ENCODE measurements at regions not wholly inside any gene's neighbourhood (a gene's known extent, or its start where the extent isn't known, plus 50 kb on each side); places are given as distances from the start of the nearest gene placed in this dataset.

DNA sequence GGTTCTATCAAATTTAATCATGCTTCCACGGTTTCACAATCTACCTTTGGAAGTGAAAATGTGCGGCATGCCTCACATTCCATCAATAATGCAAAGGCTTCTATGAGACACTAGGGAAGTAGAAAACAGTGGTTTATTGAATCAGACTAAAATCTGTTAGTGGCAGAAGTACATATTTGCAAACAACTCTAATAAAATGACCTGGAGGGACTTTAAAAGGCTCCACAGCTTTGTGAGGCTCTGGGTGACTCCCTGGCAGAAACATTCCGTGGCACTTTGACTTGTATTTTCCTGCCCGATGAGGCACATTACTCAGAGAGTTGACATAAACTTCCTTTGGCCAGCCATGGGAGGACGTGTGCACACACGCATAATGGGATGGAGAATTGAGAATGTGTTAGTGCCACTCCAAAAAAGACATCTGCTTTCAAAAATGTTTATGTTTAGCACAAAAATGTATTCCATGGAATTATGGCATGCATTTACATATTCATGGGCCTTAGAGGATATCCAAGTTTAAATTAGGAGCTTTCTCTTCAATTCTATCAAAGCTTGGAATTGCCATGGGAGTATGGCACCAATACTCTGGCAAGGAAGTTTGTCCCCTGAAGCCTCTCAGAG lies 60.0 kb upstream of the SSX2IP start:
- H3K4me1 ChIP-seq (ENCODE audit: insufficient read depth, low read length, severe bottlenecking), result no peaks in the 10 kb centered on the region
- H3K27me3 ChIP-seq (ENCODE audit: insufficient read depth, low read length), result 0 out of 2 replicates have a peak, but pooled peaks cover 7% of the 10 kb centered on the region
- H3K36me3 ChIP-seq (ENCODE audit: insufficient read depth, low read length), result no peaks in the 10 kb centered on the region
- H3K27ac ChIP-seq (ENCODE audit: low read depth, low read length, poor library complexity, severe bottlenecking), result no peak overlapping the region
- H3K9me3 ChIP-seq (ENCODE audit: low read length), result no peaks in the 10 kb centered on the region
- no peaks in the 10 kb centered on the region for H4K20me1 ChIP-seq (ENCODE audit: insufficient read depth, low read length)
- H3K9ac ChIP-seq (ENCODE audit: low read length), result no peak overlapping the region
- TF ChIP-seq, protein P1, sequence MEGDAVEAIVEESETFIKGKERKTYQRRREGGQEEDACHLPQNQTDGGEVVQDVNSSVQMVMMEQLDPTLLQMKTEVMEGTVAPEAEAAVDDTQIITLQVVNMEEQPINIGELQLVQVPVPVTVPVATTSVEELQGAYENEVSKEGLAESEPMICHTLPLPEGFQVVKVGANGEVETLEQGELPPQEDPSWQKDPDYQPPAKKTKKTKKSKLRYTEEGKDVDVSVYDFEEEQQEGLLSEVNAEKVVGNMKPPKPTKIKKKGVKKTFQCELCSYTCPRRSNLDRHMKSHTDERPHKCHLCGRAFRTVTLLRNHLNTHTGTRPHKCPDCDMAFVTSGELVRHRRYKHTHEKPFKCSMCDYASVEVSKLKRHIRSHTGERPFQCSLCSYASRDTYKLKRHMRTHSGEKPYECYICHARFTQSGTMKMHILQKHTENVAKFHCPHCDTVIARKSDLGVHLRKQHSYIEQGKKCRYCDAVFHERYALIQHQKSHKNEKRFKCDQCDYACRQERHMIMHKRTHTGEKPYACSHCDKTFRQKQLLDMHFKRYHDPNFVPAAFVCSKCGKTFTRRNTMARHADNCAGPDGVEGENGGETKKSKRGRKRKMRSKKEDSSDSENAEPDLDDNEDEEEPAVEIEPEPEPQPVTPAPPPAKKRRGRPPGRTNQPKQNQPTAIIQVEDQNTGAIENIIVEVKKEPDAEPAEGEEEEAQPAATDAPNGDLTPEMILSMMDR (IDR thresholded peaks at IDR 0.05; ENCODE audit: low read length), result no peak
- TF ChIP-seq EZH2 (IDR thresholded peaks at IDR 0.05; ENCODE audit: borderline replicate concordance, low read length), result no peak
- H3K4me2 ChIP-seq (ENCODE audit: low read length), result no peak overlapping the region
- H2AFZ ChIP-seq (ENCODE audit: low read length), result no peak overlapping the region
- H3K79me2 ChIP-seq (ENCODE audit: insufficient read depth, low read length), result no peaks in the 10 kb centered on the region
- no peaks in the 10 kb centered on the region for H3F3A ChIP-seq (ENCODE audit: insufficient read depth, low read length)
- H3K9me2 ChIP-seq (ENCODE audit: low read depth, low read length), result no peaks in the 10 kb centered on the region
- no peak overlapping the region for H3K4me3 ChIP-seq (ENCODE audit: low read depth, low read length, poor library complexity, severe bottlenecking)

DNA sequence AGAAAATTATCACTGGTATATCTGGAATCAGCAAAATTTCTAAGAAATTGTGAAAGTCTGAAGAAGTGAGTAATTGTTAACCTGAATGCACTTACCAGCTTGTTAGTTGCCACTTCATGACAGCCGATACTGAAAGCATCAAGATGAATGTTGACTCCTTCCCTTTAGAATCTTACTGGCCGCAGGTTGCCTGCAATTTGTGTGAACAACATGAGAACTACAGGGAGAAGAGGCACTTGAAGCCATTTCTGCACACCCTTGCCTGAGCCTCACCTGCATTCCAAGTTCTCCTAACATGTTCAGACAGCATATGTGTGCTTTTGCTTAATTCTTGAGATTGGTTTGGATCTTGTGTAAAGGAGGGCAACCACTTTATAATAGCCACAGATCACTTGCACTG lies 59.2 kb upstream of the SSX2IP start:
- H3K9ac ChIP-seq (ENCODE audit: low read length), result no peak overlapping the region
- H3K79me2 ChIP-seq (ENCODE audit: insufficient read depth, low read length), result no peaks in the 10 kb centered on the region
- H3K9me2 ChIP-seq (ENCODE audit: low read depth, low read length), result no peaks in the 10 kb centered on the region
- H4K20me1 ChIP-seq (ENCODE audit: insufficient read depth, low read length), result no peaks in the 10 kb centered on the region
- no peaks in the 10 kb centered on the region for H3F3A ChIP-seq (ENCODE audit: insufficient read depth, low read length)
- no peaks in the 10 kb centered on the region for H3K36me3 ChIP-seq (ENCODE audit: insufficient read depth, low read length)
- H3K27me3 ChIP-seq (ENCODE audit: insufficient read depth, low read length), result 0 out of 2 replicates have a peak, but pooled peaks cover 7% of the 10 kb centered on the region
- TF ChIP-seq EZH2 (IDR thresholded peaks at IDR 0.05; ENCODE audit: borderline replicate concordance, low read length), result no peak
- TF ChIP-seq, protein P1 (IDR thresholded peaks at IDR 0.05; ENCODE audit: low read length), result no peak
- no peaks in the 10 kb centered on the region for H3K4me1 ChIP-seq (ENCODE audit: insufficient read depth, low read length, severe bottlenecking)
- no peak overlapping the region for H3K27ac ChIP-seq (ENCODE audit: low read depth, low read length, poor library complexity, severe bottlenecking)
- no peak overlapping the region for H3K4me3 ChIP-seq (ENCODE audit: low read depth, low read length, poor library complexity, severe bottlenecking)
- no peak overlapping the region for H3K4me2 ChIP-seq (ENCODE audit: low read length)
- H2AFZ ChIP-seq (ENCODE audit: low read length), result no peak overlapping the region
- no peaks in the 10 kb centered on the region for H3K9me3 ChIP-seq (ENCODE audit: low read length)

DNA sequence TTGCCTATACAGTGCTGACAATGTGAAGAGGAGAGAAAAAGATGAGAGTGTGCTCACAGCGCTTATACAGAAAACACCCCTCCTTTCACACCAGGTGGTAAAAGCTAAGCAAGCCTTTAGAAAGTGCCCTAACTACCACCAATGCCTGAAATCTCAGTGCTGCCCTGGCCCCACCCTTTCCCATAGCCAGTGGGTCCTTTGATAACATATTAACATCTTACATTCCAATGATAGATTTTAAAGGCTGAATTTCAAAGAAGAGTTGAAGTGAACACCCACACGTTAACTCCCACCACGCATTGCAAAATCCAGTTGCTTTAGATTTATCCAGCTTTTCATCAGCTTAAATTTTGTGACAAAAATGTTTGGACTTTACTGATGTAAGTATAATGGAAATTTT lies 58.1 kb upstream of the SSX2IP start:
- Histone ChIP-seq H3K27me3 (ENCODE audit: insufficient read depth, low read length) (0 out of 2 replicates have a peak, but pooled peaks cover 7% of the 10 kb centered on the region), H3K27ac (ENCODE audit: low read depth, low read length, poor library complexity, severe bottlenecking) (no peak overlapping the region), H3K9ac (ENCODE audit: low read length) (no peak overlapping the region), H3K4me1 (ENCODE audit: insufficient read depth, low read length, severe bottlenecking) (no peaks in the 10 kb centered on the region), H3K9me3 (ENCODE audit: low read length) (no peaks in the 10 kb centered on the region), H3K36me3 (ENCODE audit: insufficient read depth, low read length) (no peaks in the 10 kb centered on the region), H3K9me2 (ENCODE audit: low read depth, low read length) (no peaks in the 10 kb centered on the region), H3K79me2 (ENCODE audit: insufficient read depth, low read length) (no peaks in the 10 kb centered on the region), H4K20me1 (ENCODE audit: insufficient read depth, low read length) (no peaks in the 10 kb centered on the region), H3K4me3 (ENCODE audit: low read depth, low read length, poor library complexity, severe bottlenecking) (no peak overlapping the region), H3K4me2 (ENCODE audit: low read length) (no peak overlapping the region), H2AFZ (ENCODE audit: low read length) (no peak overlapping the region), H3F3A (ENCODE audit: insufficient read depth, low read length) (no peaks in the 10 kb centered on the region)
- TF ChIP-seq, protein P1 (IDR thresholded peaks at IDR 0.05; ENCODE audit: low read length), result no peak
- no peak for TF ChIP-seq EZH2 (IDR thresholded peaks at IDR 0.05; ENCODE audit: borderline replicate concordance, low read length)

All from OCI-LY1 (cell line).